Liver (tissue), 8 donors: ENCODE measurements at regions not wholly inside any gene's neighbourhood (a gene's known extent, or its start where the extent isn't known, plus 50 kb on each side); places are given as distances from the start of the nearest gene placed in this dataset.

Experiments
- DNase-seq: peaks from one replicate; pipeline ENCODE4 v3.0.0-alpha.2; 2017; ENCODE audit warnings: low spot score
- H3K27ac ChIP-seq, 2 donors: one replicate each; pipeline ENCODE4 v1.7.0; 2013; ENCODE audit warnings: inconsistent platforms in 2 of 2, low read length in 2 of 2, control low read depth in 1 of 2, low read depth in 1 of 2, mild to moderate bottlenecking in 1 of 2
- H3K27me3 ChIP-seq, 4 donors: one replicate each; pipeline versions ENCODE4 v1.6.1 to v1.7.0; 2013; ENCODE audit warnings: low read length in 3 of 4, inconsistent platforms in 1 of 4, mild to moderate bottlenecking in 1 of 4, moderate library complexity in 1 of 4; ENCODE audit not compliant: control insufficient read depth in 4 of 4, insufficient read depth in 4 of 4
- H3K36me3 ChIP-seq, 4 donors: one replicate each; pipeline versions ENCODE4 v1.6.1 to v1.7.0; 2013; ENCODE audit warnings: low read length in 3 of 4, mild to moderate bottlenecking in 3 of 4, low read depth in 1 of 4, moderate library complexity in 1 of 4; ENCODE audit not compliant: control insufficient read depth in 4 of 4, insufficient read depth in 3 of 4
- H3K4me1 ChIP-seq, 4 donors: one replicate each; pipeline versions ENCODE4 v1.6.1 to v1.7.0; 2013; ENCODE audit warnings: low read length in 3 of 4, mild to moderate bottlenecking in 3 of 4, moderate library complexity in 1 of 4; ENCODE audit not compliant: control insufficient read depth in 4 of 4, insufficient read depth in 4 of 4
- H3K4me3 ChIP-seq, 3 donors: one replicate each; pipeline versions ENCODE4 v1.6.1 to v1.7.0; 2013; ENCODE audit warnings: low read length in 3 of 3, control low read depth in 1 of 3, low read depth in 1 of 3, mild to moderate bottlenecking in 1 of 3
- H3K9ac ChIP-seq, 2 donors: one replicate each; pipeline ENCODE4 v1.7.0; 2013; ENCODE audit warnings: low read length in 2 of 2, mild to moderate bottlenecking in 2 of 2, moderate library complexity in 2 of 2, control low read depth in 1 of 2, low read depth in 1 of 2
- H3K9me3 ChIP-seq, 4 donors: one replicate each; pipeline versions ENCODE4 v1.6.1 to v1.7.0; 2013; ENCODE audit warnings: low read length in 3 of 4; ENCODE audit not compliant: control insufficient read depth in 4 of 4
- EGR1 ChIP-seq, 2 donors: IDR thresholded peaks; 2 replicates each; pipeline ENCODE4 v1.6.1; 2016 to 2018; ENCODE audit warnings: antibody characterized with exemption in 2 of 2, low read depth in 2 of 2
- FOXA1 ChIP-seq: IDR thresholded peaks from 2 replicates; pipeline ENCODE4 v1.6.1; 2016; ENCODE audit warnings: antibody characterized with exemption
- FOXA2 ChIP-seq: IDR thresholded peaks from 2 replicates; pipeline ENCODE4 v1.6.1; 2016; ENCODE audit warnings: antibody characterized with exemption
- GABPA ChIP-seq, 2 donors: IDR thresholded peaks in 1 of 2; conservative IDR thresholded peaks in 1 of 2; 2 replicates each; pipeline ENCODE4 v1.6.1; 2016; ENCODE audit warnings: antibody characterized with exemption in 2 of 2, mild to moderate bottlenecking in 1 of 2, moderate library complexity in 1 of 2
- HNF4A ChIP-seq, 2 donors: conservative IDR thresholded peaks; 2 replicates each; pipeline ENCODE4 v1.6.1; 2016; ENCODE audit warnings: antibody characterized with exemption in 2 of 2, mild to moderate bottlenecking in 2 of 2
- HNF4G ChIP-seq: IDR thresholded peaks from 2 replicates; pipeline ENCODE4 v1.6.1; 2016; ENCODE audit warnings: antibody characterized with exemption
- JUND ChIP-seq, 2 donors: IDR thresholded peaks; 2 replicates each; pipeline ENCODE4 v1.6.1; 2016; ENCODE audit warnings: antibody characterized with exemption in 2 of 2
- NR2F2 ChIP-seq: IDR thresholded peaks from 2 replicates; pipeline ENCODE4 v1.6.1; 2016; ENCODE audit warnings: antibody characterized with exemption
- RAD21 ChIP-seq, 2 donors: IDR thresholded peaks; 2 replicates each; pipeline ENCODE4 v1.6.1; 2016; ENCODE audit warnings: antibody characterized with exemption in 2 of 2, mild to moderate bottlenecking in 2 of 2
- RXRA ChIP-seq, 2 donors: IDR thresholded peaks; 2 replicates each; pipeline ENCODE4 v1.6.1; 2017 to 2018; ENCODE audit warnings: antibody characterized with exemption in 2 of 2, mild to moderate bottlenecking in 1 of 2
- SP1 ChIP-seq: IDR thresholded peaks from 2 replicates; pipeline ENCODE4 v1.6.1; 2018; ENCODE audit warnings: antibody characterized with exemption, mild to moderate bottlenecking
- TAF1 ChIP-seq: conservative IDR thresholded peaks from 2 replicates; pipeline ENCODE4 v1.6.1; 2016; ENCODE audit warnings: antibody characterized with exemption, mild to moderate bottlenecking
- YY1 ChIP-seq: IDR thresholded peaks from 2 replicates; pipeline ENCODE4 v1.6.1; 2016; ENCODE audit warnings: antibody characterized with exemption, mild to moderate bottlenecking
- WGBS: extraction: QIAGEN DNeasy Blood & Tissue Kit; methylation state at CpG from one replicate; pipeline ENCODE4 v1.1.7; 2013; 5-methylcytosine and 5-hydroxymethylcytosine counted together
- TF ChIP-seq, protein P1 (sequence below): IDR thresholded peaks from 2 replicates; pipeline ENCODE4 v1.6.1; 2016; ENCODE audit warnings: antibody characterized with exemption
- TF ChIP-seq, protein P2 (sequence below): fragments of 150-350 bp; IDR thresholded peaks from 2 replicates; pipeline ENCODE4 v1.5.1; 2017; ENCODE audit warnings: improper control_type of control experiment, low read depth, low read length; ENCODE audit not compliant: missing input control
- TF ChIP-seq, protein P3 (sequence below): IDR thresholded peaks from 2 replicates; pipeline ENCODE4 v1.6.1; 2016; ENCODE audit warnings: antibody characterized with exemption
- TF ChIP-seq, protein P4 (sequence below): IDR thresholded peaks from 2 replicates; pipeline ENCODE4 v1.6.1; 2016; ENCODE audit warnings: antibody characterized with exemption, mild to moderate bottlenecking
- TF ChIP-seq, protein P5 (sequence below): IDR thresholded peaks from 2 replicates; pipeline ENCODE4 v1.6.1; 2016; ENCODE audit warnings: antibody characterized with exemption
- donor health status: healthy.
- donor health status: healthy.
- donor health status: healthy.
- donor health status: healthy.
- donor health status: healthy.

DNA sequence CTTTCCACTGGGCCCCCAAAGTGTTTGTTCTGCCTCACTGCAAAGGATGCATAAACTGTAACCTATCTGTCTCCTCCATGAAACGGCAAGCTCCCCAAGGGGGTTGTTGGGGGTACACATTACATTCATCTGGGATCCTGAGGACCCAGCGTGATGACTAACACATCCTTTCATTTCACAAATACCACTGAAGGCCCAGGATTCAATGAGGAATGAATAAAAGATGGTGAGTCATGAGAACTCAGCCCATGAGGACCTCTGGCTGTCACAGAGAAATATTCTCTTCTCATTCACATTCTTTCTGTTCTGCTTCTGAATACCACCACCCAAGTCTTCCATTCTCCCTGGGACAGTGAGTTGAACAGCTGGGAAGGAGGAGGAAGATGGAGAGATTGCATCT lies 149.8 kb downstream of the RBFOX3 start:
- TF ChIP-seq FOXA1 (no peak), RXRA (IDR thresholded peaks at IDR 0.05) (no peak), NR2F2 (no peak), HNF4A (conservative IDR thresholded peaks at IDR 0.05) (no peak), EGR1 (IDR thresholded peaks at IDR 0.05; ENCODE audit: low read depth in 2 of 2) (no peak), TAF1 (no peak), YY1 (no peak), JUND (IDR thresholded peaks at IDR 0.05) (no peak), SP1 (no peak), GABPA (IDR thresholded peaks at IDR 0.05 in 1 of 2, conservative IDR thresholded peaks at IDR 0.05 in 1 of 2) (no peak), HNF4G (no peak), RAD21 (IDR thresholded peaks at IDR 0.05) (no peak), FOXA2 (no peak)
- TF ChIP-seq, protein P1, sequence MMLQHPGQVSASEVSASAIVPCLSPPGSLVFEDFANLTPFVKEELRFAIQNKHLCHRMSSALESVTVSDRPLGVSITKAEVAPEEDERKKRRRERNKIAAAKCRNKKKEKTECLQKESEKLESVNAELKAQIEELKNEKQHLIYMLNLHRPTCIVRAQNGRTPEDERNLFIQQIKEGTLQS: no peak
- TF ChIP-seq, protein P2, sequence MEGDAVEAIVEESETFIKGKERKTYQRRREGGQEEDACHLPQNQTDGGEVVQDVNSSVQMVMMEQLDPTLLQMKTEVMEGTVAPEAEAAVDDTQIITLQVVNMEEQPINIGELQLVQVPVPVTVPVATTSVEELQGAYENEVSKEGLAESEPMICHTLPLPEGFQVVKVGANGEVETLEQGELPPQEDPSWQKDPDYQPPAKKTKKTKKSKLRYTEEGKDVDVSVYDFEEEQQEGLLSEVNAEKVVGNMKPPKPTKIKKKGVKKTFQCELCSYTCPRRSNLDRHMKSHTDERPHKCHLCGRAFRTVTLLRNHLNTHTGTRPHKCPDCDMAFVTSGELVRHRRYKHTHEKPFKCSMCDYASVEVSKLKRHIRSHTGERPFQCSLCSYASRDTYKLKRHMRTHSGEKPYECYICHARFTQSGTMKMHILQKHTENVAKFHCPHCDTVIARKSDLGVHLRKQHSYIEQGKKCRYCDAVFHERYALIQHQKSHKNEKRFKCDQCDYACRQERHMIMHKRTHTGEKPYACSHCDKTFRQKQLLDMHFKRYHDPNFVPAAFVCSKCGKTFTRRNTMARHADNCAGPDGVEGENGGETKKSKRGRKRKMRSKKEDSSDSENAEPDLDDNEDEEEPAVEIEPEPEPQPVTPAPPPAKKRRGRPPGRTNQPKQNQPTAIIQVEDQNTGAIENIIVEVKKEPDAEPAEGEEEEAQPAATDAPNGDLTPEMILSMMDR: no peak
- TF ChIP-seq, protein P3, sequence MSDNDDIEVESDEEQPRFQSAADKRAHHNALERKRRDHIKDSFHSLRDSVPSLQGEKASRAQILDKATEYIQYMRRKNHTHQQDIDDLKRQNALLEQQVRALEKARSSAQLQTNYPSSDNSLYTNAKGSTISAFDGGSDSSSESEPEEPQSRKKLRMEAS: no peak
- TF ChIP-seq, protein P4, sequence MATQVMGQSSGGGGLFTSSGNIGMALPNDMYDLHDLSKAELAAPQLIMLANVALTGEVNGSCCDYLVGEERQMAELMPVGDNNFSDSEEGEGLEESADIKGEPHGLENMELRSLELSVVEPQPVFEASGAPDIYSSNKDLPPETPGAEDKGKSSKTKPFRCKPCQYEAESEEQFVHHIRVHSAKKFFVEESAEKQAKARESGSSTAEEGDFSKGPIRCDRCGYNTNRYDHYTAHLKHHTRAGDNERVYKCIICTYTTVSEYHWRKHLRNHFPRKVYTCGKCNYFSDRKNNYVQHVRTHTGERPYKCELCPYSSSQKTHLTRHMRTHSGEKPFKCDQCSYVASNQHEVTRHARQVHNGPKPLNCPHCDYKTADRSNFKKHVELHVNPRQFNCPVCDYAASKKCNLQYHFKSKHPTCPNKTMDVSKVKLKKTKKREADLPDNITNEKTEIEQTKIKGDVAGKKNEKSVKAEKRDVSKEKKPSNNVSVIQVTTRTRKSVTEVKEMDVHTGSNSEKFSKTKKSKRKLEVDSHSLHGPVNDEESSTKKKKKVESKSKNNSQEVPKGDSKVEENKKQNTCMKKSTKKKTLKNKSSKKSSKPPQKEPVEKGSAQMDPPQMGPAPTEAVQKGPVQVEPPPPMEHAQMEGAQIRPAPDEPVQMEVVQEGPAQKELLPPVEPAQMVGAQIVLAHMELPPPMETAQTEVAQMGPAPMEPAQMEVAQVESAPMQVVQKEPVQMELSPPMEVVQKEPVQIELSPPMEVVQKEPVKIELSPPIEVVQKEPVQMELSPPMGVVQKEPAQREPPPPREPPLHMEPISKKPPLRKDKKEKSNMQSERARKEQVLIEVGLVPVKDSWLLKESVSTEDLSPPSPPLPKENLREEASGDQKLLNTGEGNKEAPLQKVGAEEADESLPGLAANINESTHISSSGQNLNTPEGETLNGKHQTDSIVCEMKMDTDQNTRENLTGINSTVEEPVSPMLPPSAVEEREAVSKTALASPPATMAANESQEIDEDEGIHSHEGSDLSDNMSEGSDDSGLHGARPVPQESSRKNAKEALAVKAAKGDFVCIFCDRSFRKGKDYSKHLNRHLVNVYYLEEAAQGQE: no peak
- TF ChIP-seq, protein P5, sequence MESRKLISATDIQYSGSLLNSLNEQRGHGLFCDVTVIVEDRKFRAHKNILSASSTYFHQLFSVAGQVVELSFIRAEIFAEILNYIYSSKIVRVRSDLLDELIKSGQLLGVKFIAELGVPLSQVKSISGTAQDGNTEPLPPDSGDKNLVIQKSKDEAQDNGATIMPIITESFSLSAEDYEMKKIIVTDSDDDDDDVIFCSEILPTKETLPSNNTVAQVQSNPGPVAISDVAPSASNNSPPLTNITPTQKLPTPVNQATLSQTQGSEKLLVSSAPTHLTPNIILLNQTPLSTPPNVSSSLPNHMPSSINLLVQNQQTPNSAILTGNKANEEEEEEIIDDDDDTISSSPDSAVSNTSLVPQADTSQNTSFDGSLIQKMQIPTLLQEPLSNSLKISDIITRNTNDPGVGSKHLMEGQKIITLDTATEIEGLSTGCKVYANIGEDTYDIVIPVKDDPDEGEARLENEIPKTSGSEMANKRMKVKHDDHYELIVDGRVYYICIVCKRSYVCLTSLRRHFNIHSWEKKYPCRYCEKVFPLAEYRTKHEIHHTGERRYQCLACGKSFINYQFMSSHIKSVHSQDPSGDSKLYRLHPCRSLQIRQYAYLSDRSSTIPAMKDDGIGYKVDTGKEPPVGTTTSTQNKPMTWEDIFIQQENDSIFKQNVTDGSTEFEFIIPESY: no peak
- H3K27ac ChIP-seq: no peak overlapping the region
- no peaks in the 10 kb centered on the region for H3K9me3 ChIP-seq
- no peak for DNase-seq
- peaks cover 0 to 2% (median 0%) of the 10 kb centered on the region in 4 donors for H3K27me3 ChIP-seq
- no peaks in the 10 kb centered on the region for H3K4me1 ChIP-seq
- 62% methylated on average over 2 of the region's 2 CpGs for WGBS
- peaks cover 0 to 1% (median 0%) of the 10 kb centered on the region in 4 donors for H3K36me3 ChIP-seq
- H3K4me3 ChIP-seq: no peak overlapping the region
- H3K9ac ChIP-seq: no peak overlapping the region
